H1 (cell line): ENCODE measurements at regions not wholly inside any gene's neighbourhood (a gene's known extent, or its start where the extent isn't known, plus 50 kb on each side); places are given as distances from the start of the nearest gene placed in this dataset.

Experiments
- CREB1 ChIP-seq: IDR thresholded peaks from 2 replicates; pipeline ENCODE4 v1.6.1; 2012; ENCODE audit warnings: inconsistent platforms
- TF ChIP-seq, protein P1 (sequence below): IDR thresholded peaks from 2 replicates; pipeline ENCODE4 v1.6.1; 2011; ENCODE audit warnings: low read length, improper control_type of control experiment

DNA sequence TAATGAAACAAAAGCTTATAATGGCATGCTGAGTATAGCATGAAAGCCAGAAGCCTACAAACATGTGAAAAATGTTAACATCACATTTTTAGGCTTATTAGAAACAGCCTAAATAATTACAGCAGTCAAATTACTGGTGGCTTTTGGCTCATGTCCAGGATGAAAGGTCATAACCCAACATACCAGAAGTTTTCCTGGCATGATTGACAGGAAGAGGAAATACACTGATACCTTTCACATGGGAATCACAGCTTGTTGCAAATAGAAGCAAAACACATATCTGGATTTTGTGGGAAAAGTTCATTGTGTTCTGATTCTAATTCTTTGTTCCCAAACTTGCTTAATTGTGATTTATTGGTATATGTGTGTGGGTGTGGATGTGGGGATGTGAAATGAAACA is 393.5 kb upstream of the ARRDC4 start (continued):
- TF ChIP-seq, protein P1, sequence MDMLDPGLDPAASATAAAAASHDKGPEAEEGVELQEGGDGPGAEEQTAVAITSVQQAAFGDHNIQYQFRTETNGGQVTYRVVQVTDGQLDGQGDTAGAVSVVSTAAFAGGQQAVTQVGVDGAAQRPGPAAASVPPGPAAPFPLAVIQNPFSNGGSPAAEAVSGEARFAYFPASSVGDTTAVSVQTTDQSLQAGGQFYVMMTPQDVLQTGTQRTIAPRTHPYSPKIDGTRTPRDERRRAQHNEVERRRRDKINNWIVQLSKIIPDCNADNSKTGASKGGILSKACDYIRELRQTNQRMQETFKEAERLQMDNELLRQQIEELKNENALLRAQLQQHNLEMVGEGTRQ: no peak
- TF ChIP-seq CREB1: no peak
